MV-4-11 (cell line): ENCODE measurements at regions not wholly inside any gene's neighbourhood (a gene's known extent, or its start where the extent isn't known, plus 50 kb on each side); places are given as distances from the start of the nearest gene placed in this dataset.

Experiments
- DNase-seq: peaks from one replicate; lab custom pipeline; 2025; lab: John Stamatoyannopoulos, UW

DNA sequence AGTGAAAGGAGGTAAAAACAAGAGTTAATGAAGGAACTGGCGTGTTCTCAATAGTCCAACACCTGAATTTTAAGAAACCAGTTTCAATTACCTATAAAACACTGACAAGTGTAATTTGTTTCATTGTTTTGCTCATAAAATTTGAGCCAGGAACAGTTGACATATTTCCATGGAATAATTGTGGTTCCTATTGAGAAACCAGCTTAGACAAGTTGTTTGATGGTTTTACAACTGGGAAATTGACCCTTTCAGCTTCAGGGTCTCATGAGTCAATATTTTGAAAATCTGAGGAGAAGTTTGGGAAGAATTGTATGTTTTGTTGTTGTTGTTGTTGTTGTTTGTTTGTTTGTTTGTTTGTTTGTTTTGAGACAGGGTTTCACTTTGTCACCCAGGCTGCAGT lies 69.1 kb upstream of the GADD45A start:
- no peak for DNase-seq

- no peak for DNase-seq
Measured at GRCh38 chr1:67616394-67616985, 68.5 kb upstream of the GADD45A start.

DNA sequence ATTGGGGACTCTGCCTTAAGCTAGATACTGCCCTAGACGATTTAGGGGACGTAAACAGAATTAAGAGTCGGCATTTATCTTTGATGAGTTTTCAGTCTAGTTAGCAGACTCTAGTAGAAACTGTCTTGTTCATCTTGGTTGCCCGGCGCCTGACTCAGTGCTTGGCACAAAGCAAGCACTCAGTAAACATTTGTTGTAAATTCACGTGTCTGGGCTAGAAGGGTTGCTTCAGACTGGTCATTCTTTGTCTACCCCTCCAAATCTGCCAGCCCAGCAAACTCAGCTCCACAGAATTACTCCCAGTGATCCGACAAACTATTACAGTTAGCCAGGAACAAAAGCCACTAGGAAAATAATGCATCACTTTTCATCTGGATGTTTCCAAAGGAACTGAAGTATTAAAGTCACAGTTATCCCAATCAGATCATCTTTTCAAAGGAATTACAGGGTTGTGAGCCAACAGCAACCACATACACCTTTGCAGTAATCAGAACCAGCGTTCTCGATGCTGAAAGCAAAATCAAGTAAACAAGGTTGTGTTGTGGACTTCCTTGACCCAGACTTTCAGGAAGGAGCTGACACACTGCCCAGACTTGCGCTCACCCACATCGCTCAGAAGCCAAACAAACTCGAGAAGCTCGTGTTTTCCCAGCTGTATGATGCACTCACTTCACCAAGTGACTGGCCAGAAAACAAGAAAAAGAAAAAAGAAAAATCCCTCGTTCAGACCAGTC lies 66.5 kb upstream of the GADD45A start:
- DNase-seq: no peak

GRCh38 chr1:67619080-67619479 lies 65.9 kb upstream of the GADD45A start:
- no peak for DNase-seq

GRCh38 chr1:67623906-67624305 lies 61.1 kb upstream of the GADD45A start:
- DNase-seq: no peak

DNA sequence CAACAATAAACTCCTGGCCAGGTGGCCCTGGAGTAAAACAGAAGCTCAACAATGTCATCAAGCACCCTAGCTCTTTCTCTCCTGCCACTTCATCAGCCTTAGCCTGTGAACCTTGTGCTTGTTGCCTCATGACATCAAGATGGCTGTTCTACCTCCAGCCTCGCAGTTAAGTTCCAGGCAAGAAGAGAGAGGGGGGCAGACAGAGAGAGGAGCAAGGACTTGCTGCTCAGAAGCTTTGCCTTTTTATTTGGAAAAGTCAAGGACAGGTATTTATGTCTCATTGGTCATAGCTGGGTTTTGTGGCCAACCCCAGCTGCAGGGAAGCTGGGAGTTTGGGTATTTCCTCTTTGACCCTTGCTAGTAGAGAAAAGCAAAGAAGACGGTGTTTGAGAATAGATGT lies 60.3 kb upstream of the GADD45A start:
- DNase-seq: no peak

DNA sequence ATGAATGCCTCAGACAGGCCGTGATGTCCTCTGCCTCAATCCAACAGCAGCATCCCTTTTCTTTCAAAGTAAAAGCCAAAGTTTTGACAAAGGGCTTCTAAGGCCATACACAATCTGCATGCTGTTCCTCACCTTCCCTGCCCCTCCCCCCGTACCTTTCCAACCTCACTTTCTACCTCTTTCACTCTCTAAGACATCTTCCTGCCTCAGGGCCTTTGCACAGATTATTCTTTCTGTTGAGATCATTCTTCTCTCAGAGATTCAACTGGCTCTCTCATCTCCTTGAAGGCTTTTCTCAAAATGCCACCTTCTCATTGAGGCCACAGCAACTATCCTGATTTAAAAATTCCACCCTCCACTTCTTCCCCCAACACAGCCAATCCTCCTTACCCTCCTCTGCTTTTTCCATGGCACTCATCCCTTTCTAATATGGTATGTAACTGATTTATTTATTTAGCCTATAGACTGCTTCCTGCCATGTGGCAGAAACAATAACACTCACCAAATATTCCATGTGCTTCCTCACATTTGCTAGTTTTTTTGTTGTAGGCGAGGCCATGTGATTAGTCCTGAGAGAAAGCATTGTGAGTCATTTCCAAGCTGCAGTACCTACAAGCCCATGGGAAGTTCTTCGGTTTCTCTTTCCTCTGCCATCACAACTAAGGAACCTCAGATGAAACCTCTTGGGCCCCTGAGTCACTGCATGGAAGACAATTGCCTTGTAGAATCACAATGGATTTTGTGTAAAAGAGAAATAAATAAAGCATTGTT lies 58.7 kb upstream of the GADD45A start:
- DNase-seq: peak; percentile 1

GRCh38 chr1:67626861-67627235 lies 58.2 kb upstream of the GADD45A start:
- no peak for DNase-seq

GRCh38 chr1:67627336-67627735 lies 57.7 kb upstream of the GADD45A start:
- no peak for DNase-seq

DNA sequence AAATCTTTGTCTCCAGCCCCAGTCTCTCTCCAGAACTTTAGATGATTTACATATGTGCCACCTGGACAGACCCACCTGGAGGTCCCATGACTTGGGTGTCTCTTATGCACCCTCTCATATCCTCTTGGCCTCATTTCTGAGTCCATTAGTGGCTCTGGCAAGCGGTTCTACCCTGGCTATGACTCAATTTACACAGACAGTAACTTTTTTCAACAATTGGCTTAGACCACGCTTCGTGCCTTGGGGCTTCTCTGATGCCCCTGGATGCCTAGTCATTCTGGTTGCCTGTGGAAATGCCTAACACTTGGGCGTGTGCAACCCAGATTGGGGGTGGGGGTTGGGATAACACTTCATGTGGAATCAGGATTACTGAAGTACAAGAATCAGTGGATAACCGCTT lies 57.1 kb upstream of the GADD45A start:
- DNase-seq: no peak

DNA sequence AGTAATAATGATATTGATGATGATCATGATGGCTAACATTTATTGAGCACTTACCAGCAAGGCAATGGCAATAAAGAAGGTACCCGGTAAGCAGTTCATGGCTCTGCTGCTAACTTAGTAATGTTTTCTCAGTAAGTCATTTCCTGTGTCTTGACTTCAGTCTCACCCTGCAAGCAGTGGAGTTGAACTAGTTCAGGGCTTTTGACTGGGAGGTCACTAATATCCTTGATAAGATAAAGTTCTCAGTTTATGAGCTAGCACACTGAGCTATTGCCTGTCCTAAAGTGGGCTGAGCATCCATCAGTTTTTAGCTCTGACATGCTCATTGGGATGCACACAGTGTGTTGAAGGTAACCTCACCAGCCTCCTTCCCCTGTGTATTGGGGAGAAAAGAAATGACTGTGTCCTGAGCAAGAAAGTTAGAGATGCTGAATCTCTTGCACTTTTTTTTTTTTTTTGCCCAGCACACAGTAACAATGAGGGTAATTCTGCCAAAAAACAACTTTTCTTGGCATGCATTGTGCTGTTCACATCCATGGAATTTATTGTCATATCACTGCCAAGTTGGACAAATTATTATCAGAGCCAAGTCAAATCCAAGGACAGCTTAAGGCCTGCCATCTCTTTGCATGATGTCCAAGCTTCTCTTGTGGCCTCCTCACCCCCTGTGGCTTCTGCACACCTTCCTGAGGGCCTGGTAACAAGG lies 55.5 kb upstream of the GADD45A start:
- no peak for DNase-seq

GRCh38 chr1:67630438-67631045 lies 54.5 kb upstream of the GADD45A start:
- DNase-seq: no peak

GRCh38 chr1:67632356-67632755 lies 52.6 kb upstream of the GADD45A start:
- no peak for DNase-seq

GRCh38 chr1:67632811-67633655 lies 52.0 kb upstream of the GADD45A start:
- DNase-seq: no peak

GRCh38 chr1:67634396-67634935 lies 50.5 kb upstream of the GADD45A start:
- no peak for DNase-seq

GRCh38 chr1:67635055-67635809 lies 49.8 kb upstream of the GADD45A start:
- peak; percentile 76 for DNase-seq
